ENCODE measurements at regions not wholly inside any gene's neighbourhood (a gene's known extent, or its start where the extent isn't known, plus 50 kb on each side); places are given as distances from the start of the nearest gene placed in this dataset.

DNA sequence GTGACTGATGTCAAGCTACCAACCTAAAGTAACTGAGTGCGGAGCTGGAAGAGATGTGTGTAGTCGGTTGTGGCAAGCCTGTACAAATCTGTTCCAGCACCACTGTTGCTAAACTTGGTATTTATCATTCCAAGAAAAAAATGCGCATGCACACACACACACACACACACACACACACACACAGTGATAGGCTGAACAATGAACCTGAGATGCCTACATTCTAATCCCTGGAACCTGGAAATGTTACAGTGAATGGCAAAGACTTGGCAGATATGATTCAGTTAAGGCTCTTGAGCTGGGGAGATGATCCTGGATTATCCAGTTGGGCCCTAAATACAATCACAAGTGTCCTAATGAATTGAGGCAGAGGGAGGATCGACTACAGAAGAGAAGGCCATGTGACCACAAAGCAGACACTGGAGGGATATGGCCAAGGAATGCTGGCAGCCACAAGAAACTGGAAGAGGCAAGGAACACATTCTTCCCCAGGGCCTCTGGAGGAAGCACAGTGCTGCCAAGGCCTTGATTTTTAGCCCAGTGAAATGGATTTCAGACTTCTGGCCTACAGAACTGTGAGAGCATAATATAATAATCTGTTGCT lies 49.7 kb upstream of the LHFPL2 start:
- TF ChIP-seq, protein P1, sequence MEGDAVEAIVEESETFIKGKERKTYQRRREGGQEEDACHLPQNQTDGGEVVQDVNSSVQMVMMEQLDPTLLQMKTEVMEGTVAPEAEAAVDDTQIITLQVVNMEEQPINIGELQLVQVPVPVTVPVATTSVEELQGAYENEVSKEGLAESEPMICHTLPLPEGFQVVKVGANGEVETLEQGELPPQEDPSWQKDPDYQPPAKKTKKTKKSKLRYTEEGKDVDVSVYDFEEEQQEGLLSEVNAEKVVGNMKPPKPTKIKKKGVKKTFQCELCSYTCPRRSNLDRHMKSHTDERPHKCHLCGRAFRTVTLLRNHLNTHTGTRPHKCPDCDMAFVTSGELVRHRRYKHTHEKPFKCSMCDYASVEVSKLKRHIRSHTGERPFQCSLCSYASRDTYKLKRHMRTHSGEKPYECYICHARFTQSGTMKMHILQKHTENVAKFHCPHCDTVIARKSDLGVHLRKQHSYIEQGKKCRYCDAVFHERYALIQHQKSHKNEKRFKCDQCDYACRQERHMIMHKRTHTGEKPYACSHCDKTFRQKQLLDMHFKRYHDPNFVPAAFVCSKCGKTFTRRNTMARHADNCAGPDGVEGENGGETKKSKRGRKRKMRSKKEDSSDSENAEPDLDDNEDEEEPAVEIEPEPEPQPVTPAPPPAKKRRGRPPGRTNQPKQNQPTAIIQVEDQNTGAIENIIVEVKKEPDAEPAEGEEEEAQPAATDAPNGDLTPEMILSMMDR (IDR thresholded peaks at IDR 0.05): no peak
- TF ChIP-seq POLR2A (IDR thresholded peaks at IDR 0.05): no peak

Data from thyroid gland (tissue), 4 donors.